G401.6 (cell line): ENCODE measurements at regions not wholly inside any gene's neighbourhood (a gene's known extent, or its start where the extent isn't known, plus 50 kb on each side); places are given as distances from the start of the nearest gene placed in this dataset.
"Not testable (repeated sequence)": the region's sequence is repeated elsewhere in the genome, so short reads cannot be mapped to it uniquely, and the experiment has no call there.

Source experiments
- FAIRE-seq: peaks from 2 replicates; lab custom pipeline; 2012; peaks lifted over from hg19 to GRCh38; lab: Jason Lieb, UNC

- FAIRE-seq = no peak
Observed at GRCh38 chr14:105941226-105942166, 415.1 kb downstream of the TMEM121 start.

GRCh38 chr14:105942725-105943124 is 416.3 kb downstream of the TMEM121 start:
- FAIRE-seq = not testable (repeated sequence)

DNA sequence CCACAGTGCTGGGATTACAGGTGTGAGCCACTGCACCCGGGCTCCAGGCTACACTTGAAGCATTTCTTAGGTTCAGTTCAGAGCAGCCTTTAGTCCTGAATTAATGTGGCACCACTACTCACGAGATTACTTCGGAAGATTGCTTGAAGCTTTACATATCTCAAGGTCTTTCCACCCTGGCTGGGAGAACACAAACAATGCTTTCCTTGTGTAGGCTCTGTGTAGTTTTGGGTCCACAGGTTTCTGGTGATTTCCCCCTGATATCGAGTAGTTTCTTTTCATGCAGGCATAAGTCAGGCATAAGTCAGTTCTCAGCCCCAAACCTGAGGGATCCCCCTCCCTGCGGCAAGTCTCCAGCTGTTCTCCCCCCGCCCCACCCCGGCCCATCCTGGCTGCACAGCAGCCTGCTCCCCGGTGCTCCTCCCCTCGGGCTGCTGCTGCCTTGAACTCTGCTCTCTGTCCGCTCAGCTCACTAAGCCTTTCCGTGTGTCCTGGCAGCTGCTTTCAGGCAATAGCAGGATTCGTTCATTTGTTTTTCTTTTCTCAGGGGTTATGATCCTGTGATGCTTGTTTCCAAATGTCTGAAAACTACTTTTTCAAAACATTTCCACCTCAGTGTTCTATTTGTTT is 417.7 kb downstream of the TMEM121 start:
- no peak for FAIRE-seq

DNA sequence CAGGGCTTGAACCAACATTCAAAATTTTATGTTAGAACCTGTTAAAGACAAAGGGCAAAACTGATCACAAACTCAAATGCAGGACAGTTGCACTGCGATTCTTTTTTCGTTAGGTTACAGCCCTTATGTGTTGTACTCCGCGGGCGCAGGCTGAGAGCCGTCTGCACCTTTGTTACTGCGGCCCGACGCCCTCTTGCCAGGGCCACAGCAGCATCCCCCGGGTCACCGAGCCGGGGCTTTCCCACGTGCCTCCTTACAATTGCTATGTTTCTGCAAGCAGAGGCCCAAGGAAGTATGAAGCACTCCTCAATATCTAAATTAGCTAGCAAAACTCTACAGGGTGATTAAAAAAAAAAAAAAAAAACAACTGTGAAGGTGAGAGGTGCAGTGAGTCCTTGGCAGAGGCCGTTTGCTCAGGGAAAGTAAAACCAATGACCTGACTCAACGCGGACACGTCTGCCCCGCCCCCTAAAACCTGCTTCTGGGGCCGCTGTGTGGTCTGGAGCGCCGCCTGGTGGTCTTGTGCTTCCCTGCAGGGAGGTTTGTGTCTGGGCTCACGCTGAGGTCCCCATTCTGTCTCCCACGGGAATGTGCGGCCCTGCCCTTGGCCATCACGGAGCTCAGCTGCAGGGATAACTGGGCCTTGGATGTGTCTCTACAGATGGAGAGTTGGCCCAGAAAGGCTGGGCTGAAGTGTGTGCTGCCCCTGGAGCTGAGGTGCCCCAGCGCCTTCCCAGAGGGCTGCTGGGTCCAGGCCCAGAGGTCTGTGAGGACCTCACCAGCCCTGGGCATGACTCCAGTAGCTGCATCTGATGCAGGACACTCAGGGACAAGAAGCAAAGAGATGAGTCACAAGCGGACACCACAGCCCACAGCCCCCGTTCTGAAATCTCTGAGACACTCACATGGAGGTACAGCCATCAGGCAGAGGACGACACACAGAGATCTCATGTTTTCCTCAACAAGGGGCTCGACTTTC is 418.5 kb downstream of the TMEM121 start:
- no peak for FAIRE-seq

DNA sequence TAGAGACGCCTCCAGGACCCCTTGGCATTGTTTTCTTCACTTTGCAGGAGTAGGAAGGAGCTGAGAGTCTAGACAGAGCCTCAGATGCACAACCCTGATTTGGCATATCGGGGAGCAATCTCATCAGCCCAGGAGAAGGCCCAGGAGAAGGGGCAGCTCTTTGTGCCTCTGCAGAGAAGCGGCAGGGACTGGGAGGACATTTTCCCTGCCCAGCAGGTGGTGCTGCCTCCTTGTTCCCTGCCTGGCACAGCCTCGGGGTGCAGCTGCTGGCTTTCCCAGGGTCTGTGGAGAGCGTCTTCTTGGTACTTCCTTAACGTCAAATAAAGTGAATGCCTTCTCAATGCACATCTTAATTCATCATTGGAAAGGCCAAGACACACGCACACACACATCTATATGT is 419.5 kb downstream of the TMEM121 start:
- FAIRE-seq = no peak

- FAIRE-seq = no peak
Observed at GRCh38 chr14:105947599-105947998, 421.2 kb downstream of the TMEM121 start.

- FAIRE-seq = not testable (repeated sequence)
Observed at GRCh38 chr14:105948955-105949354, 422.6 kb downstream of the TMEM121 start.

GRCh38 chr14:105950364-105950892 is 424.0 kb downstream of the TMEM121 start:
- not testable (repeated sequence) for FAIRE-seq

- FAIRE-seq = no peak
Observed at GRCh38 chr14:105951399-105951798, 425.0 kb downstream of the TMEM121 start.

- FAIRE-seq = no peak
Observed at GRCh38 chr14:105952222-105952621, 425.8 kb downstream of the TMEM121 start.

DNA sequence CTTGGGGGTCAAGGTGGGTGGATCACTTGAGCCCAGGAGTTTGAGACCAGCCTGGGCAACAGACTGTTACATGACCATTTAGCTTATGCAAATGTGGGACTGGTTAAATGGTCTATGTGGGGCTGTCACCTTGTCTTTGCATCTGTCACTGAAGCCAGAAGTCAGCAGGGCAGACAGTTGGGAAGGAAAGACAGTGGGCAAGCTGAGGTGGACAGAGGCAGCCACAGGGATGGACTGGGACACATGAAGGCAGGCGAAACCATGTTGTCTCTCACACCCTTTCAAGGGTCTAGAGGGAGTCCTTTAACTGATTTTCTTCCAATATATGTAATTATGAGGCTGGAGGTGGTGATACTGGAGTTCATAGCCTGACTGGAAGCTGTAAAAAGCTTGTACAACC is 426.4 kb downstream of the TMEM121 start:
- no peak for FAIRE-seq

- not testable (repeated sequence) for FAIRE-seq
Observed at GRCh38 chr14:105961625-105962024, 435.2 kb downstream of the TMEM121 start.

GRCh38 chr14:105962532-105962931 is 436.1 kb downstream of the TMEM121 start:
- FAIRE-seq = no peak

GRCh38 chr14:105968291-105968690 is 441.9 kb downstream of the TMEM121 start:
- FAIRE-seq = no peak

DNA sequence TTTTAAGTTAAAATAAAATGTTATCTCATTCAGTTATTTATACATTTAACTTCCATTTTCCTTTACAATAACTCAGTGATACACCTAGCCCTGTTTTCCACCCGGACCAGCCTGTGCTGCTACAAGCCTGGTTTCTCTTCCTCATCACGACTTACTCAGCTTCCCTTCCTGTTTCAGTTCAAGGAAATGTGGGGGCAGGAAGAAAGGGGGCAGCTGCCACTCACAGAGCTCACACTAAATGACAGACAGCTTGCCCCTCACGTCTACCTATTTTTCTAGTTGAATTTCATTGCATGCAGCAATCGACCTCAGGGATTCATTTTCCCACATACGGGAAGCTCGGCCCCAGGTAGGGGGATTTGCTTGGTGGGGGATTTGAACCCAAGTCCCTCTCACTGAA is 442.6 kb downstream of the TMEM121 start:
- not testable (repeated sequence) for FAIRE-seq

DNA sequence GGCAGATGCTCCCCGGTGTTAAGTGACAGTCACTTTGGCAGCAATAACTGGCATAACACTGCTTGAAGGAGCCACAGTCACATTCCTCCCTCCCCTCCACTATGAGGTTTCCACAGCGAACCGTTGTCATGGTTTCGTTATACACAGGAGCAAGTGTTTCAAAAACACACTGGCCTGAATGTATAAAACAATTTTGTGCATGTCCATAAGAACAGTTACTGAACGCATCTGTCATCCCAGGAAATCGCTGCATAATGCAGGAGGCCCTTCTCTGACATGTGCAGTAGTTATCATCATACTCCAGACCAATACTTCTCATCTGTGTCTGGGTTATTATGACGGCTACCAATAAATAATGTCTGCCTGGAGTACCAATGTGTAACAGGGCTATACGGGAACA is 444.4 kb downstream of the TMEM121 start:
- not testable (repeated sequence) for FAIRE-seq

DNA sequence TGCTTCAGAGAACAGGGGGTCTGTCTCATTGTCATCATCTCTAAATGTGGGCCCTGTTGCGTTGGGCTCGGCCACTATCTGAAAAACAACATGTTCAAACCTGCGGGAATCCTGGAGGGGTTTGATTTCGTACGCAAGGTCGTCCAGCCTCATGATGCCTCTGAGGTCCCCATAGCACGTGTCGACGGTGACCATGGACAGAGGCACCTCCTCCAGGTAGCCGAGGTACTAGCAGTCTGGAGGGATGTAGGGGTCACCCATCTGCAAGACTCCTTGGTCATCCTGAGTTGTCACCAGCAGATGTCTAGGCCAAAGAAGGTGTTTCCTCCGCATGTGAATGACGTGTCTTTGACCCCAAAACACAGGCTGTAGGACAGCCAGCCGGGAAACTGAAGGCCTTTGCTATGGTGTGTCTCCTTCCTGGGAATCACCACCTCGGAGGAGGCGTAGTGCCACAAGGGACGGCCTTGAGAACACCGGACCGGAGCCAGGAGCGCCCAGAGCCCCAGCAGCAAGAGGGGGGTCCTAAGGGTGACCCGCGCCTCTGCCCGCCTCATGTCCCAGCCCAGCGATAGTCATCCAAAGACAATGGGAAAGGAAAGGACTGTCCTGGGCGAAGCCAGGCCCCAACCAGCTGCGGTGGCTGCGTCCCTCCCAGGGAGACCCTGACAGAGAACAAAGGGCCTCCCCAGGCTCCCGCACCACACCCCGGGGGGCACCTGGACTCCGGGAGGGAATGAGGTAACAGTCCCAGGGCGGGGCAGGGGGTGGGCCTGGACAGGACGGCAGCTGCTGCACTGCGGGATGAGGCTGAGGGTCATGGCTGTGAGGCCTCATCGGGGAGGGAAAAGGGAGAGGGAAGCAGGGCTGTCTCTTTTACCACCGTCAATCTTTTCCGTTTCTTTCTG is 445.5 kb downstream of the TMEM121 start:
- FAIRE-seq = no peak

- no peak for FAIRE-seq
Observed at GRCh38 chr14:105974902-105975301, 448.5 kb downstream of the TMEM121 start.

DNA sequence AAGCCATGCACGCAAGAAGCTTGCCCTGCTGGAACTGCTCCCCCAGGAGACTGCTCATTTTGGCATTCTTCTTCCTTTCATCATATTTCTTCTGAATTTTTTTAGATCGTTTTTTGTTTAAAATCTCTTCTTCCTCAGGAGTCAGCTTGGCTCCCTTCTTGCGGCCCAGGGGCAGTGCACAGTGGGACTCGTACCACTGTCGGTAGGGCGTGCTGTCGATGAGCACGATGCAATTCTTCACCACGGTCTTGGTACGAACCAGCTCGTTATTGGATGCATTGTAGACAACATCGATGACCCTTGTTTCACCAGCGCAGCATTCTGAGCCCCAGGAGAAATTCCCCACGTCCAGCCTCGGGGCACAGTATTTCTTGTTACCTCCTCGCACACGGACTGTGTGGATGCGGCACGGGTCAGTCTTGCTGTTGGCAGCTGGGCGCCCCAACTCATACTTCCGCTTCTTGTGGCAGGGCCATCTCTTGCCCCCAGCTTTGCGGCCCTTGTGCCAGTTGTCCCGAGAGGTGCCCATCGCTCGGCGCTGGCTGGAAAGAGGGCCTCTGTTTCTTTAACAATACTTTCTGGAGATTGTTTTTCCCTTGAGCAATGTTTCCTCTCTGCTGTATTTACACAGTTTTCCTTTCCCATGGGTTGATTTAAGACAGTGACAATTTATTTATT is 452.4 kb downstream of the TMEM121 start:
- no peak for FAIRE-seq

DNA sequence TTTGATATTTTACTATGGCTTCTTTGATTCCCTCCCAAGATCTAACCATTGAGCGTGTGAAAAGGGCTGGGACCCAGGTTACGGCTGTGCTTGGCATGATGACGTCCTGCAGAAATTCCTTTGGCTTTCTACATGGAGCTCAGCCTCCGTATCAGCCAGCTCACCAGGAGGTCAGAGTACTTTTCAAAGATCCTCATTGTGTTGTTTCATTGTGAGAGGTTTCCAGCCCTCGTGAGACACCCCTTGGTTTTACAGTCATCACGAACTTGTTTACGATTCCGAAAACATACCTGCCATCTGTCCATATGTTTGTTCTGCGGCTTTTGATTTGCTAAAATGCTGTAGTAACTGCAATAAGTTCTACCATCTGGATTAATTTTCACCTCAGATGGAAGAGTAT is 453.1 kb downstream of the TMEM121 start:
- FAIRE-seq = no peak
